IPS DF 4.7 (cell line): ENCODE measurements at regions not wholly inside any gene's neighbourhood (a gene's known extent, or its start where the extent isn't known, plus 50 kb on each side); places are given as distances from the start of the nearest gene placed in this dataset.

Experiments
- DNase-seq: peaks from one replicate; pipeline ENCODE4 v3.0.0-alpha.2; 2013; ENCODE audit warnings: low spot score; ENCODE audit errors: extremely low read depth

- DNase-seq, result no peak
Measured at GRCh38 chr15:61481886-61482285, 252.8 kb upstream of the RORA start.

- no peak for DNase-seq
Measured at GRCh38 chr15:61480863-61481262, 251.8 kb upstream of the RORA start.

GRCh38 chr15:61480295-61480694, 251.2 kb upstream of the RORA start:
- DNase-seq, result no peak

- no peak for DNase-seq
Measured at GRCh38 chr15:61479613-61480012, 250.5 kb upstream of the RORA start.

GRCh38 chr15:61476741-61477140, 247.6 kb upstream of the RORA start:
- DNase-seq, result no peak

GRCh38 chr15:61474796-61475195, 245.7 kb upstream of the RORA start:
- DNase-seq, result no peak

GRCh38 chr15:61467823-61468222, 238.7 kb upstream of the RORA start:
- no peak for DNase-seq

- DNase-seq, result no peak
Measured at GRCh38 chr15:61459785-61460707, 230.9 kb upstream of the RORA start.

GRCh38 chr15:61457050-61457733, 228.1 kb upstream of the RORA start:
- DNase-seq, result no peak

GRCh38 chr15:61449186-61449702, 220.1 kb upstream of the RORA start:
- no peak for DNase-seq

- DNase-seq, result no peak
Measured at GRCh38 chr15:61447981-61448380, 218.9 kb upstream of the RORA start.

- no peak for DNase-seq
Measured at GRCh38 chr15:61444585-61444984, 215.5 kb upstream of the RORA start.

- no peak for DNase-seq
Measured at GRCh38 chr15:61442821-61443220, 213.7 kb upstream of the RORA start.

- DNase-seq, result no peak
Measured at GRCh38 chr15:61441891-61442290, 212.8 kb upstream of the RORA start.

GRCh38 chr15:61426466-61426865, 197.4 kb upstream of the RORA start:
- DNase-seq, result no peak

- no peak for DNase-seq
Measured at GRCh38 chr15:61425934-61426333, 196.8 kb upstream of the RORA start.

- DNase-seq, result no peak
Measured at GRCh38 chr15:61422773-61423172, 193.7 kb upstream of the RORA start.

GRCh38 chr15:61421938-61422337, 192.8 kb upstream of the RORA start:
- no peak for DNase-seq

GRCh38 chr15:61421470-61421869, 192.4 kb upstream of the RORA start:
- no peak for DNase-seq

- DNase-seq, result no peak
Measured at GRCh38 chr15:61420546-61420945, 191.4 kb upstream of the RORA start.

GRCh38 chr15:61415617-61416120, 186.6 kb upstream of the RORA start:
- no peak for DNase-seq

GRCh38 chr15:61411902-61412510, 182.9 kb upstream of the RORA start:
- DNase-seq, result no peak
